Nephron (organoid): ENCODE measurements at regions not wholly inside any gene's neighbourhood (a gene's known extent, or its start where the extent isn't known, plus 50 kb on each side); places are given as distances from the start of the nearest gene placed in this dataset.

Experiments
- H3K27ac Mint-ChIP-seq, 3 experiments: 2 replicates each; pipeline ENCODE4 v1.8.0; 2020; ENCODE audit warnings: mixed read lengths in 3 of 3, mild to moderate bottlenecking in 2 of 3, moderate library complexity in 1 of 3
- H3K27me3 Mint-ChIP-seq: 2 replicates; pipeline ENCODE4 v1.8.0; 2021; ENCODE audit warnings: low read depth, mild to moderate bottlenecking, moderate library complexity, mixed read lengths
- H3K36me3 Mint-ChIP-seq: 2 replicates; pipeline ENCODE4 v1.8.0; 2020; ENCODE audit warnings: low read depth, mixed read lengths
- H3K4me1 Mint-ChIP-seq: 2 replicates; pipeline ENCODE4 v1.8.0; 2020; ENCODE audit warnings: mixed read lengths
- H3K4me3 Mint-ChIP-seq, 3 experiments: 2 replicates each; pipeline ENCODE4 v1.8.0; 2020; ENCODE audit warnings: mild to moderate bottlenecking in 3 of 3, mixed read lengths in 3 of 3, moderate library complexity in 2 of 3
- H3K9me3 Mint-ChIP-seq: 2 replicates; pipeline ENCODE4 v1.8.0; 2020; ENCODE audit warnings: mixed read lengths
- CTCF ChIP-seq, 3 experiments: fragments of 200-600 bp; sonication (generic); IDR thresholded peaks; one replicate each; pipeline ENCODE4 v1.5.0; 2021; ENCODE audit warnings: antibody characterized with exemption in 3 of 3; ENCODE audit not compliant: unreplicated experiment in 3 of 3

GRCh38 chr3:117084739-117085270 is 375.2 kb downstream of the TUSC7 start:
- Mint-ChIP-seq H3K4me1 (no peaks in the 10 kb centered on the region), H3K9me3 (peaks cover 3% of the 10 kb centered on the region), H3K36me3 (no peaks in the 10 kb centered on the region), H3K27me3 (no peaks in the 10 kb centered on the region), H3K27ac (no peak overlapping the region), H3K4me3 (no peak overlapping the region)
- TF ChIP-seq CTCF (IDR thresholded peaks at IDR 0.05; ENCODE audit: unreplicated experiment in 3 of 3), result no peak

DNA sequence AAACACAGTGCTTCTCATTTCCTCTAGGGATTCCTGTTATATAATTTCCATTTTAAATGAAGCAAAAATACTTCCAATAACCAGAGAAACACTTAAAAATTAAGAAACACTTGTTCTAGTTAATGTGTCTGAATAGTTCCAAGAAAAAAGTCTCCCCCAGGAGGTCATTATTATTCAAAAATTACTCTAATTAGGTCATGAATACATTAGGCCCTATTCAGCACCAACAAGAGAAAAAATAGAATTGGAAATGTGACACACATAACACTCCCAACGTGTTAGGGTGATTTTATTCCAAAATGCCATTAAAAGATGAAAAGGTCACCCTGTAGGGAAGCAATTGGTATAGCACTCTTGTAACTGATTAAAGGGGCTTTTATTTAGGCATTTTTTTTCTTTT is 382.1 kb downstream of the TUSC7 start:
- Mint-ChIP-seq H3K4me3 (no peak overlapping the region), H3K27me3 (no peaks in the 10 kb centered on the region)
- no peak for TF ChIP-seq CTCF (IDR thresholded peaks at IDR 0.05; ENCODE audit: unreplicated experiment in 3 of 3)

GRCh38 chr3:117096549-117096948 is 387.0 kb downstream of the TUSC7 start:
- no peaks in the 10 kb centered on the region for H3K9me3 Mint-ChIP-seq
- no peak overlapping the region for H3K27ac Mint-ChIP-seq
- no peaks in the 10 kb centered on the region for H3K36me3 Mint-ChIP-seq
- TF ChIP-seq CTCF (IDR thresholded peaks at IDR 0.05; ENCODE audit: unreplicated experiment in 3 of 3), result no peak
- H3K4me3 Mint-ChIP-seq, result no peak overlapping the region
- no peaks in the 10 kb centered on the region for H3K4me1 Mint-ChIP-seq
- H3K27me3 Mint-ChIP-seq, result no peaks in the 10 kb centered on the region

More for the DNA sequence above, 382.1 kb downstream of the TUSC7 start:
- no peaks in the 10 kb centered on the region for H3K4me1 Mint-ChIP-seq
- no peak overlapping the region for H3K27ac Mint-ChIP-seq
- peaks cover 3% of the 10 kb centered on the region for H3K9me3 Mint-ChIP-seq
- H3K36me3 Mint-ChIP-seq, result no peaks in the 10 kb centered on the region

DNA sequence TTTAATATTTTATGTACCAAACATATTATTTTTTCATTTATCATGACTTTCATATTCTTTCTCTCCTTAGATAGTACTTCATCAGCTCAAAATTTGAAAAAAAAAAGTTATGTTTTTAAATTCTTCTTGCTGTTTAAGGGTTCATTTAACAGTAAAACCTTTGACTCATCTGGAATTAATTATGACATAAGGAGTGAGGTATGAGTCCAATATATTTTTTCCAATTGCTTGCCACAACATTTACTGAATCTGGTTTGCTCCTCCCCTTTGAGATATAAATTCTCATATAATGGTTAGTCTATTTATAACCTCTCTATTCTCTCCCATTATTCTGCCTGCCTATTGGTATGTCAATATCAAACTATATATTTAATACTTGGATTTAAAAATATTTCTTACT is 387.8 kb downstream of the TUSC7 start:
- Mint-ChIP-seq H3K4me3 (no peak overlapping the region), H3K36me3 (no peaks in the 10 kb centered on the region)
- TF ChIP-seq CTCF (IDR thresholded peaks at IDR 0.05; ENCODE audit: unreplicated experiment in 3 of 3), result no peak

DNA sequence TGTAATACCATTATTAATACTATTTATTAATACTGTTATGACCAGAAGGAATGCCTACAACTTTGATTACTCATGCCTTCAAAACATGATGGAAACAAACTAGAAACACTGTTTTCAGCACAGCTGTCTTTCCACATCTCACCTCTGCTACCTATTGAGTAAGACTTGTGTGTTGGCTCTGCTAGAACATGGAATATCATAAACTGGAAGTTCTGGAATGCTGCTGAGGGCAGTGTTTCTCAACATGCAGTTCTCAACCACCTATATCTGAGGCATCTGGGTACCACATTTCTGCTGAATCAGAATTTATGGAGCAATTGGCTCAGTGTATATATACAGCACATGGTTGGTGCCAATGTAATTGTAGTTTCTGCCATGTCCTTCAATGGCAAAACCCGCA is 392.1 kb downstream of the TUSC7 start:
- H3K27ac Mint-ChIP-seq, result no peak overlapping the region
- H3K4me1 Mint-ChIP-seq, result no peaks in the 10 kb centered on the region
- H3K36me3 Mint-ChIP-seq, result no peaks in the 10 kb centered on the region
- peaks cover 6% of the 10 kb centered on the region for H3K9me3 Mint-ChIP-seq
- no peaks in the 10 kb centered on the region for H3K27me3 Mint-ChIP-seq
- no peak overlapping the region for H3K4me3 Mint-ChIP-seq
- no peak for TF ChIP-seq CTCF (IDR thresholded peaks at IDR 0.05; ENCODE audit: unreplicated experiment in 3 of 3)

More for the DNA sequence above, 387.8 kb downstream of the TUSC7 start:
- no peaks in the 10 kb centered on the region for H3K27me3 Mint-ChIP-seq
- H3K9me3 Mint-ChIP-seq, result no peaks in the 10 kb centered on the region
- H3K4me1 Mint-ChIP-seq, result no peaks in the 10 kb centered on the region
- H3K27ac Mint-ChIP-seq, result no peak overlapping the region

- TF ChIP-seq CTCF (IDR thresholded peaks at IDR 0.05; ENCODE audit: unreplicated experiment in 3 of 3), result no peak
- H3K4me3 Mint-ChIP-seq, result no peak overlapping the region
- peaks cover 6% of the 10 kb centered on the region for H3K9me3 Mint-ChIP-seq
- no peaks in the 10 kb centered on the region for H3K4me1 Mint-ChIP-seq
- no peak overlapping the region for H3K27ac Mint-ChIP-seq
- H3K36me3 Mint-ChIP-seq, result no peaks in the 10 kb centered on the region
- no peaks in the 10 kb centered on the region for H3K27me3 Mint-ChIP-seq
Measured at GRCh38 chr3:117102426-117102825, 392.8 kb downstream of the TUSC7 start.
